ENCODE measurements at regions not wholly inside any gene's neighbourhood (a gene's known extent, or its start where the extent isn't known, plus 50 kb on each side); places are given as distances from the start of the nearest gene placed in this dataset.

DNA sequence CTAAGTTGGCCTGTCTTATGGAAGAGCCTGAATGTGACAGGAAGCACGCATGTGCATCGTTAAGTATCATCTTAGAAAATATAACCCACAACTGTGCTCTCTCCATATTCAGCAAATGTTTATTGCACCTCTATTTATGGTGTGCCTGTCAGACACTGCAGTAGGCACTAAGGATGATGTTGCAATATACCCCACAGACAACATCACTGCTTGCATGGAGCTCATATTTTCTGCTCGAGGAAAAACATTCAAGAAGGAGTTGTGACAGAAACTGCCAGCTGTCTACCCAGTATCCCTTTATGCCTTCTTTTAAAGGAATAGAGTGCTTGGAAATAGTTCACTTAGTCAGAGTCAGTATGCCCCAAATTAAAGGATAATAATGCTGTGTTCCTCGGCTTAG lies 132.3 kb upstream of the RBFOX1 start:
- no peak for ATAC-seq
- no peaks in the 10 kb centered on the region for H4K20me1 ChIP-seq (ENCODE audit: insufficient read depth)
- no TSS peak for BruUV-seq (replicated peaks)
- POLR2A ChIA-PET = no interaction called here
- TF ChIP-seq FOSL1 (IDR thresholded peaks at IDR 0.05; ENCODE audit: low read depth) (no peak), POLR2AphosphoS5 (IDR thresholded peaks at IDR 0.05; ENCODE audit: low read depth, low read length) (no peak), YY1 (IDR thresholded peaks at IDR 0.05; ENCODE audit: extremely low read depth, insufficient replicate concordance, low read depth, low read length) (no peak)
- no peaks in the 10 kb centered on the region for H3K27me3 ChIP-seq (ENCODE audit: insufficient read depth, low read length)
- no peak overlapping the region for H3K4me2 ChIP-seq (ENCODE audit: low read length)
- no peaks in the 10 kb centered on the region for H3K9me2 ChIP-seq (ENCODE audit: insufficient read depth)
- H2AFZ ChIP-seq (ENCODE audit: low read depth, low read length, poor library complexity, severe bottlenecking) = no peak overlapping the region
- RAD21 ChIA-PET (ENCODE audit: low non-redundant PET in 1 of 2, low total read pairs in 2 of 2, uncharacterized antibody in 2 of 2, unreplicated experiment in 2 of 2) = no interaction called here
- no peaks in the 10 kb centered on the region for H3K79me2 ChIP-seq (ENCODE audit: insufficient read depth, low read length)
- CTCF ChIA-PET = no interaction called here
- intact Hi-C loops (cut with micrococcal nuclease) = no loop called here
- H3K9me3 ChIP-seq (ENCODE audit: control insufficient read depth in 1 of 2, insufficient read depth in 1 of 2, low read depth in 1 of 2, low read length in 2 of 2) = peaks cover 14 to 31% of the 10 kb centered on the region in 2 experiments; a peak in 2 of 4 replicates
- DNase-seq (ENCODE audit: low read depth, low spot score) = no peak
- no peaks in the 10 kb centered on the region for H3K36me3 ChIP-seq (ENCODE audit: control insufficient read depth in 1 of 2, insufficient read depth in 2 of 2, low read length in 2 of 2)
- no peak overlapping the region for H3K4me3 ChIP-seq (replicated peaks in 1 of 2; ENCODE audit: low read depth in 1 of 2, low read length in 2 of 2)
- H3K9ac ChIP-seq (ENCODE audit: low read length) = no peak overlapping the region
- no peaks in the 10 kb centered on the region for H3K4me1 ChIP-seq (ENCODE audit: control insufficient read depth in 1 of 2, insufficient read depth in 2 of 2, low read length in 2 of 2)
- H3K27ac ChIP-seq (ENCODE audit: low read depth, low read length) = no peak overlapping the region

DNA sequence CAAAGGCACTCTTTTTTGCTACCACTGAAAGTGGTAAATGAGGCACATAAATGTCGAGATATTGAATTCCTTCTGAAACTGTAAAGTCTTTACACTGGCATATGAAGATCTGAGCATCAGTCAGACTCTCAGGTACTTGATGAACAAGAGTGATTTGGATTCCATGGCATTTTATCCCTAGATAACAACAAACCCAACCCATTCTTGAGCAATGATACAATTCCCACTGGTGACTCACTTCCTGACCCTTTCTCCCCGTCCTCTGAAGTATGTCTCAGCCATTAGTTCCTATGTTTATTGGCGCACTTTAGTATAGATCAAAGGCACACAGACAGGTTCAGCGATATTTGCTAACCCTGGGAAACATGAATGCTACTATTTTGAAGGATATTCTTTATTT lies 147.0 kb upstream of the RBFOX1 start:
- intact Hi-C loops (cut with micrococcal nuclease) = no loop called here
- H3K9ac ChIP-seq (ENCODE audit: low read length) = no peak overlapping the region
- no peaks in the 10 kb centered on the region for H3K36me3 ChIP-seq (ENCODE audit: control insufficient read depth in 1 of 2, insufficient read depth in 2 of 2, low read length in 2 of 2)
- H2AFZ ChIP-seq (ENCODE audit: low read depth, low read length, poor library complexity, severe bottlenecking) = no peak overlapping the region
- no peak overlapping the region for H3K27ac ChIP-seq (ENCODE audit: low read depth, low read length)
- ChIA-PET POLR2A (no interaction called here), CTCF (no interaction called here), RAD21 (ENCODE audit: low non-redundant PET in 1 of 2, low total read pairs in 2 of 2, uncharacterized antibody in 2 of 2, unreplicated experiment in 2 of 2) (no interaction called here)
- no peak overlapping the region for H3K4me2 ChIP-seq (ENCODE audit: low read length)
- ATAC-seq (no peak), DNase-seq (ENCODE audit: low read depth, low spot score) (no peak)
- no peaks in the 10 kb centered on the region for H3K9me2 ChIP-seq (ENCODE audit: insufficient read depth)
- H4K20me1 ChIP-seq (ENCODE audit: insufficient read depth) = no peaks in the 10 kb centered on the region
- BruUV-seq (replicated peaks) = no TSS peak
- no peaks in the 10 kb centered on the region for H3K27me3 ChIP-seq (ENCODE audit: insufficient read depth, low read length)
- TF ChIP-seq, protein P1, sequence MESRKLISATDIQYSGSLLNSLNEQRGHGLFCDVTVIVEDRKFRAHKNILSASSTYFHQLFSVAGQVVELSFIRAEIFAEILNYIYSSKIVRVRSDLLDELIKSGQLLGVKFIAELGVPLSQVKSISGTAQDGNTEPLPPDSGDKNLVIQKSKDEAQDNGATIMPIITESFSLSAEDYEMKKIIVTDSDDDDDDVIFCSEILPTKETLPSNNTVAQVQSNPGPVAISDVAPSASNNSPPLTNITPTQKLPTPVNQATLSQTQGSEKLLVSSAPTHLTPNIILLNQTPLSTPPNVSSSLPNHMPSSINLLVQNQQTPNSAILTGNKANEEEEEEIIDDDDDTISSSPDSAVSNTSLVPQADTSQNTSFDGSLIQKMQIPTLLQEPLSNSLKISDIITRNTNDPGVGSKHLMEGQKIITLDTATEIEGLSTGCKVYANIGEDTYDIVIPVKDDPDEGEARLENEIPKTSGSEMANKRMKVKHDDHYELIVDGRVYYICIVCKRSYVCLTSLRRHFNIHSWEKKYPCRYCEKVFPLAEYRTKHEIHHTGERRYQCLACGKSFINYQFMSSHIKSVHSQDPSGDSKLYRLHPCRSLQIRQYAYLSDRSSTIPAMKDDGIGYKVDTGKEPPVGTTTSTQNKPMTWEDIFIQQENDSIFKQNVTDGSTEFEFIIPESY (IDR thresholded peaks at IDR 0.05; ENCODE audit: extremely low read depth, insufficient replicate concordance, low read length) = no peak
- TF ChIP-seq, protein P2, sequence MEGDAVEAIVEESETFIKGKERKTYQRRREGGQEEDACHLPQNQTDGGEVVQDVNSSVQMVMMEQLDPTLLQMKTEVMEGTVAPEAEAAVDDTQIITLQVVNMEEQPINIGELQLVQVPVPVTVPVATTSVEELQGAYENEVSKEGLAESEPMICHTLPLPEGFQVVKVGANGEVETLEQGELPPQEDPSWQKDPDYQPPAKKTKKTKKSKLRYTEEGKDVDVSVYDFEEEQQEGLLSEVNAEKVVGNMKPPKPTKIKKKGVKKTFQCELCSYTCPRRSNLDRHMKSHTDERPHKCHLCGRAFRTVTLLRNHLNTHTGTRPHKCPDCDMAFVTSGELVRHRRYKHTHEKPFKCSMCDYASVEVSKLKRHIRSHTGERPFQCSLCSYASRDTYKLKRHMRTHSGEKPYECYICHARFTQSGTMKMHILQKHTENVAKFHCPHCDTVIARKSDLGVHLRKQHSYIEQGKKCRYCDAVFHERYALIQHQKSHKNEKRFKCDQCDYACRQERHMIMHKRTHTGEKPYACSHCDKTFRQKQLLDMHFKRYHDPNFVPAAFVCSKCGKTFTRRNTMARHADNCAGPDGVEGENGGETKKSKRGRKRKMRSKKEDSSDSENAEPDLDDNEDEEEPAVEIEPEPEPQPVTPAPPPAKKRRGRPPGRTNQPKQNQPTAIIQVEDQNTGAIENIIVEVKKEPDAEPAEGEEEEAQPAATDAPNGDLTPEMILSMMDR (IDR thresholded peaks at IDR 0.05 in 2 of 3, conservative IDR thresholded peaks at IDR 0.05 in 1 of 3; ENCODE audit: borderline replicate concordance in 1 of 3, insufficient read depth in 1 of 3, low read depth in 2 of 3, low read length in 2 of 3) = no peak
- TF ChIP-seq TCF7L2 (IDR thresholded peaks at IDR 0.05; ENCODE audit: borderline replicate concordance, extremely low read depth, insufficient read depth, insufficient read length) = no peak
- TF ChIP-seq CEBPB (IDR thresholded peaks at IDR 0.05; ENCODE audit: low read depth) = no peak
- no peak for TF ChIP-seq FOSL1 (IDR thresholded peaks at IDR 0.05; ENCODE audit: low read depth)
- no peak for TF ChIP-seq EGR1 (IDR thresholded peaks at IDR 0.05; ENCODE audit: low read depth)
- no peak for TF ChIP-seq POLR2A (IDR thresholded peaks at IDR 0.05; ENCODE audit: borderline replicate concordance, extremely low read depth, insufficient read depth, insufficient read length)
- TF ChIP-seq CBX3 (IDR thresholded peaks at IDR 0.05; ENCODE audit: low read depth) = no peak
- no peak for TF ChIP-seq ELF1 (IDR thresholded peaks at IDR 0.05; ENCODE audit: borderline replicate concordance, low read depth)
- TF ChIP-seq, protein P3, sequence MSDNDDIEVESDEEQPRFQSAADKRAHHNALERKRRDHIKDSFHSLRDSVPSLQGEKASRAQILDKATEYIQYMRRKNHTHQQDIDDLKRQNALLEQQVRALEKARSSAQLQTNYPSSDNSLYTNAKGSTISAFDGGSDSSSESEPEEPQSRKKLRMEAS (IDR thresholded peaks at IDR 0.05) = no peak
- H3K4me3 ChIP-seq (replicated peaks in 1 of 2; ENCODE audit: low read depth in 1 of 2, low read length in 2 of 2) = no peak overlapping the region
- no peaks in the 10 kb centered on the region for H3K79me2 ChIP-seq (ENCODE audit: insufficient read depth, low read length)
- H3K4me1 ChIP-seq (ENCODE audit: control insufficient read depth in 1 of 2, insufficient read depth in 2 of 2, low read length in 2 of 2) = no peaks in the 10 kb centered on the region
- H3K9me3 ChIP-seq (ENCODE audit: control insufficient read depth in 1 of 2, insufficient read depth in 1 of 2, low read depth in 1 of 2, low read length in 2 of 2) = peaks cover 13 to 17% of the 10 kb centered on the region in 2 experiments; a peak in 2 of 4 replicates
